D341Med (cell line): ENCODE measurements at regions not wholly inside any gene's neighbourhood (a gene's known extent, or its start where the extent isn't known, plus 50 kb on each side); places are given as distances from the start of the nearest gene placed in this dataset.
"Not testable (repeated sequence)": the region's sequence is repeated elsewhere in the genome, so short reads cannot be mapped to it uniquely, and the experiment has no call there.

ENCODE experiments used
- DNase-seq: peaks from one replicate; pipeline ENCODE4 v3.0.0; 2012; ENCODE audit warnings: low spot score

GRCh38 chr12:11446372-11446771 is 51.0 kb upstream of the PRB2 start:
- no peak for DNase-seq

GRCh38 chr12:11457996-11458645 is 62.8 kb upstream of the PRB2 start:
- no peak for DNase-seq

GRCh38 chr12:11460343-11461023 is 65.1 kb upstream of the PRB2 start:
- no peak for DNase-seq

- DNase-seq = no peak
Observed at GRCh38 chr12:11461433-11461832, 66.1 kb upstream of the PRB2 start.

GRCh38 chr12:11477110-11477509 is 81.7 kb upstream of the PRB2 start:
- DNase-seq = no peak

- DNase-seq = no peak
Observed at GRCh38 chr12:11482955-11483354, 87.6 kb upstream of the PRB2 start.

- DNase-seq = peak; percentile 82
Observed at GRCh38 chr12:11486623-11487444, 91.5 kb upstream of the PRB2 start.

- no peak for DNase-seq
Observed at GRCh38 chr12:11496157-11496851, 100.9 kb upstream of the PRB2 start.

- DNase-seq = no peak
Observed at GRCh38 chr12:11497438-11497837, 102.1 kb upstream of the PRB2 start.

GRCh38 chr12:11497995-11498394 is 102.6 kb upstream of the PRB2 start:
- no peak for DNase-seq

- not testable (repeated sequence) for DNase-seq
Observed at GRCh38 chr12:11498574-11498973, 103.2 kb upstream of the PRB2 start.

- no peak for DNase-seq
Observed at GRCh38 chr12:11499806-11500187, 104.4 kb upstream of the PRB2 start.

GRCh38 chr12:11500188-11500860 is 105.0 kb upstream of the PRB2 start:
- DNase-seq = peak; percentile 71

GRCh38 chr12:11500861-11501230 is 105.5 kb upstream of the PRB2 start:
- no peak for DNase-seq

GRCh38 chr12:11508699-11509098 is 113.3 kb upstream of the PRB2 start:
- no peak for DNase-seq

- no peak for DNase-seq
Observed at GRCh38 chr12:11509326-11509725, 114.0 kb upstream of the PRB2 start.

- DNase-seq = no peak
Observed at GRCh38 chr12:11510671-11511070, 115.3 kb upstream of the PRB2 start.

GRCh38 chr12:11513288-11513687 is 117.9 kb upstream of the PRB2 start:
- no peak for DNase-seq

GRCh38 chr12:11517080-11517479 is 121.7 kb upstream of the PRB2 start:
- DNase-seq = no peak

- no peak for DNase-seq
Observed at GRCh38 chr12:11524446-11524845, 125.0 kb upstream of the ETV6 start.

GRCh38 chr12:11534064-11534463 is 115.4 kb upstream of the ETV6 start:
- no peak for DNase-seq

- no peak for DNase-seq
Observed at GRCh38 chr12:11535127-11535526, 114.3 kb upstream of the ETV6 start.
